ENCODE measurements at regions not wholly inside any gene's neighbourhood (a gene's known extent, or its start where the extent isn't known, plus 50 kb on each side); places are given as distances from the start of the nearest gene placed in this dataset.

DNA sequence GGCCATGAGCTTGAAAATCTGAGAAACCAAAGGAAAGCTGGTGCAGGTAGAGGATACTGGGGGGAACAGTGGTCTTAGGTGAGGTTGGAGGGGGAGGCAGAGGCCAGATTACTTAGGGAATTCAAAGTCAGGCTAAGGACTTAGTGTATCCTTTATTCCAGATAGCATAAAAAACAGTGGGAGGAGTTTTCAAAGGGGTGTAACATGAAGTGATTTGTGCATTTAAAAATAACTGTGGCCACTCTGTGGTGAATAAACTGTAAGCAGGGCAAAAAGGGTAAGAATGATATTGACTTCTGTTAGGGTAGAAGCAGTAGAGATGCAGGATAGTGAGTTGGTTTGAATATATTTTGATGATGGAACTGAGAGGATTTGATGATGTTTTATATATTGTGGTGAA is 313.2 kb downstream of the EMP1 start:
- TF ChIP-seq POLR2A (IDR thresholded peaks at IDR 0.05; ENCODE audit: low read length) = no peak
- TF ChIP-seq GATA1 (IDR thresholded peaks at IDR 0.05; ENCODE audit: low read depth, low read length) = no peak

All from erythroblast (primary cell).